ENCODE measurements at regions not wholly inside any gene's neighbourhood (a gene's known extent, or its start where the extent isn't known, plus 50 kb on each side); places are given as distances from the start of the nearest gene placed in this dataset.
"Not testable (repeated sequence)": the region's sequence is repeated elsewhere in the genome, so short reads cannot be mapped to it uniquely, and the experiment has no call there.

GRCh38 chr1:98184856-98185255 lies 264.0 kb upstream of the DPYD start:
- no peak for DNase-seq

GRCh38 chr1:98181036-98181764 lies 260.4 kb upstream of the DPYD start:
- DNase-seq = no peak

- no peak for DNase-seq
These were observed 258.4 kb upstream of the DPYD start for GRCh38 chr1:98179151-98179773.

GRCh38 chr1:98177751-98178150 lies 256.9 kb upstream of the DPYD start:
- no peak for DNase-seq

GRCh38 chr1:98176936-98177335 lies 256.1 kb upstream of the DPYD start:
- DNase-seq = no peak

GRCh38 chr1:98176414-98176813 lies 255.6 kb upstream of the DPYD start:
- DNase-seq = no peak

GRCh38 chr1:98172578-98172977 lies 251.7 kb upstream of the DPYD start:
- no peak for DNase-seq

- no peak for DNase-seq
These were observed 251.2 kb upstream of the DPYD start for GRCh38 chr1:98172022-98172421.

GRCh38 chr1:98164509-98164908 lies 243.7 kb upstream of the DPYD start:
- DNase-seq = no peak

- DNase-seq = no peak
These were observed 236.9 kb upstream of the DPYD start for GRCh38 chr1:98157524-98158313.

GRCh38 chr1:98147280-98147679 lies 226.4 kb upstream of the DPYD start:
- DNase-seq = no peak

GRCh38 chr1:98145655-98146054 lies 224.8 kb upstream of the DPYD start:
- no peak for DNase-seq

GRCh38 chr1:98143403-98143802 lies 222.6 kb upstream of the DPYD start:
- no peak for DNase-seq

- no peak for DNase-seq
These were observed 212.3 kb upstream of the DPYD start for GRCh38 chr1:98133131-98133530.

- no peak for DNase-seq
These were observed 209.6 kb upstream of the DPYD start for GRCh38 chr1:98130408-98130807.

- no peak for DNase-seq
These were observed 208.7 kb upstream of the DPYD start for GRCh38 chr1:98129491-98129890.

GRCh38 chr1:98126740-98127139 lies 205.9 kb upstream of the DPYD start:
- no peak for DNase-seq

GRCh38 chr1:98121646-98122045 lies 200.8 kb upstream of the DPYD start:
- no peak for DNase-seq

- peak; percentile 63 for DNase-seq
These were observed 199.0 kb upstream of the DPYD start for GRCh38 chr1:98119796-98120195.

GRCh38 chr1:98113811-98114210 lies 193.0 kb upstream of the DPYD start:
- DNase-seq = no peak

- DNase-seq = no peak
These were observed 191.8 kb upstream of the DPYD start for GRCh38 chr1:98112626-98113025.

GRCh38 chr1:98110674-98111073 lies 189.8 kb upstream of the DPYD start:
- no peak for DNase-seq

GRCh38 chr1:98108378-98108777 lies 187.5 kb upstream of the DPYD start:
- not testable (repeated sequence) for DNase-seq

- no peak for DNase-seq
These were observed 186.4 kb upstream of the DPYD start for GRCh38 chr1:98107256-98107655.
